Middle frontal gyrus (tissue), 1 donor: ENCODE measurements at regions not wholly inside any gene's neighbourhood (a gene's known extent, or its start where the extent isn't known, plus 50 kb on each side); places are given as distances from the start of the nearest gene placed in this dataset.

Source experiments
- DNase-seq: peaks from one replicate; pipeline ENCODE4 v3.0.0-alpha.2; 2015; ENCODE audit warnings: low spot score; ENCODE audit errors: extremely low spot score

- no peak for DNase-seq
Observed at GRCh38 chr22:42180349-42180842, 49.8 kb upstream of the CYP2D6 start.
